ENCODE measurements at regions not wholly inside any gene's neighbourhood (a gene's known extent, or its start where the extent isn't known, plus 50 kb on each side); places are given as distances from the start of the nearest gene placed in this dataset.

DNA sequence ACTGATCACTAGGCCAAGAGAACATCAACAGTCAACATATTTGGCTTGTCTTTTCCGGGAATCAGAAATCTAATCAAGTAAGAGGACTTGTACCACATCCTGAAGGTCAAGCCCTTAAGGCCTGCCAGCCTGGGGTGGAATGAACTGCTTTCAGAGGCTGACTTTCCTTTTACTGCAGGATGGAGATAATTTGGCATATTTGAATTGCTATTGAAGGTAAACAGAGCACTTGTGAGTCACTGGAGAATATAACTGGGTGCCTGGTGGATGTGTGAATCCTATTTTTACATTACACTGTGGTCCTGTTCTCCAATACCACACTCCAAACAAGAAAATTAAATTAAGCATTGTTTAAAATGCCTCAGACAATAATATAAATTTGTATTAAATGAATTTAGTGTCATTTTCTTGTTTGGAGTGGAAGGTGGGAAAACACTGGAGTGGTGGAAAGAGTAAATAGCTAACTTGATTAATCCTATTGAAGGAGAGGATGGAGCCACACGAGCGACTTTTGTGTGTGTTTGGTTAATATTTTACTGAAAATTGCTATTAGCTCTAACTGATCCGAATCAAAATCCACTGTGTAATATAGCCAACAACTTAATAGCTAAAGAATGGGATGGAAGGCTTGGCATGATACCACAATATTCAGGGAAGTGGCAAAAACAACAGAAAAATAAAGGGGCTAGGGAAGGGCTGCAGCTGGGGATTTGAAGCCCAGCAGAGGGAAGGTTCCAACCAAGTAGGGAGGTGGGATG is 89.4 kb downstream of the OTX2 start:
- TF ChIP-seq CTCF (IDR thresholded peaks at IDR 0.05): no peak
- no peak for TF ChIP-seq MAX (CRISPR knock-in tag; IDR thresholded peaks at IDR 0.05)
- no peak for TF ChIP-seq USF1 (CRISPR knock-in tag; IDR thresholded peaks at IDR 0.05)
- no peak for TF ChIP-seq IRF2 (CRISPR knock-in tag; IDR thresholded peaks at IDR 0.05; ENCODE audit: borderline replicate concordance, low read depth)
